Endothelial cell (in vitro differentiated cells): ENCODE measurements at regions not wholly inside any gene's neighbourhood (a gene's known extent, or its start where the extent isn't known, plus 50 kb on each side); places are given as distances from the start of the nearest gene placed in this dataset.
"Not testable (repeated sequence)": the region's sequence is repeated elsewhere in the genome, so short reads cannot be mapped to it uniquely, and the experiment has no call there.

Experiments
- DNase-seq: peaks from one replicate; pipeline ENCODE4 v3.0.0; 2021; ENCODE audit warnings: low spot score
- H3K27ac Mint-ChIP-seq: one replicate; pipeline ENCODE4 v1.8.0; 2021; ENCODE audit warnings: mixed read lengths, inconsistent platforms; ENCODE audit not compliant: unreplicated experiment
- H3K27me3 Mint-ChIP-seq: one replicate; pipeline ENCODE4 v1.8.0; 2021; ENCODE audit warnings: mild to moderate bottlenecking, moderate library complexity, mixed read lengths, inconsistent platforms; ENCODE audit not compliant: unreplicated experiment
- H3K36me3 Mint-ChIP-seq: one replicate; pipeline ENCODE4 v1.8.0; 2021; ENCODE audit warnings: mild to moderate bottlenecking, low read depth, mixed read lengths, inconsistent platforms; ENCODE audit not compliant: unreplicated experiment
- H3K4me1 Mint-ChIP-seq: one replicate; pipeline ENCODE4 v1.8.0; 2021; ENCODE audit warnings: mild to moderate bottlenecking, mixed read lengths, inconsistent platforms; ENCODE audit not compliant: unreplicated experiment
- H3K4me3 Mint-ChIP-seq: one replicate; pipeline ENCODE4 v1.8.0; 2021; ENCODE audit warnings: mild to moderate bottlenecking, mixed read lengths, inconsistent platforms; ENCODE audit not compliant: unreplicated experiment
- H3K9me3 Mint-ChIP-seq: one replicate; pipeline ENCODE4 v1.8.0; 2021; ENCODE audit warnings: mixed read lengths, inconsistent platforms; ENCODE audit not compliant: unreplicated experiment
- TF ChIP-seq, protein P1 (sequence below): fragments of 200-600 bp; sonication (generic); IDR thresholded peaks from one replicate; pipeline ENCODE4 v1.5.0; 2021; ENCODE audit warnings: antibody characterized with exemption; ENCODE audit not compliant: unreplicated experiment

DNA sequence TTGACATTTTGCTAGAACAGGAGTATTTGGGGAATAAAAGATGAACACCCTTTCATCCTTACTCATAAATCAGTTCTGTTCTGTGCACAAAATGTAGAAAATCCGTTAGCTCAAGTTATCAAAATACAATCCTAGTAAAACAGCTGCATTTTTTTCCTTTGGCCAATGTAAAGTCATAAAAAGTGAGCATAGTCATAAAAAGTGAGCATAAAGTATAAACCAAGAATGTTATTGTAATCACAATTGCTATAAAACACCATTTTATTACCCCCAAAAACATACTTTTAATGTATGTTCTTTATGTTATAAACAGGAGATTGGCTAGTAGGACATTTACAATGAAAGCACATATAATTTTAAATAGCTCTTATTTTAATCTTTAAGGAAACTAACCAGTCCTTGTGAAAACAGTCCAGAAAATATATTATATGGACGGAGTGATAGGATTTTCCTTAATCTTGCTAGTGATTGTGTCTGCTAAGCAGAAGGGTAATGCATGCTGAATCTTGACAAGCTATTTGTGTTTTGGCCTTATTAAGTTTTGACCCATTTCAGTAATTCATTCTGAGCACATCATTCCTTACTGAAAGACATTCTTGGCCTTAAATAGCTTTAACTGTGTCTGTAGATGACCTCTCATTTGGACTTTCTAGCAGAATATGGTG, 891.8 kb downstream of the DSC3 start:
- Mint-ChIP-seq H3K36me3 (no peaks in the 10 kb centered on the region), H3K4me1 (no peaks in the 10 kb centered on the region), H3K27ac (no peak overlapping the region), H3K27me3 (no peaks in the 10 kb centered on the region), H3K9me3 (no peaks in the 10 kb centered on the region), H3K4me3 (no peak overlapping the region)
- DNase-seq: no peak
- TF ChIP-seq, protein P1, sequence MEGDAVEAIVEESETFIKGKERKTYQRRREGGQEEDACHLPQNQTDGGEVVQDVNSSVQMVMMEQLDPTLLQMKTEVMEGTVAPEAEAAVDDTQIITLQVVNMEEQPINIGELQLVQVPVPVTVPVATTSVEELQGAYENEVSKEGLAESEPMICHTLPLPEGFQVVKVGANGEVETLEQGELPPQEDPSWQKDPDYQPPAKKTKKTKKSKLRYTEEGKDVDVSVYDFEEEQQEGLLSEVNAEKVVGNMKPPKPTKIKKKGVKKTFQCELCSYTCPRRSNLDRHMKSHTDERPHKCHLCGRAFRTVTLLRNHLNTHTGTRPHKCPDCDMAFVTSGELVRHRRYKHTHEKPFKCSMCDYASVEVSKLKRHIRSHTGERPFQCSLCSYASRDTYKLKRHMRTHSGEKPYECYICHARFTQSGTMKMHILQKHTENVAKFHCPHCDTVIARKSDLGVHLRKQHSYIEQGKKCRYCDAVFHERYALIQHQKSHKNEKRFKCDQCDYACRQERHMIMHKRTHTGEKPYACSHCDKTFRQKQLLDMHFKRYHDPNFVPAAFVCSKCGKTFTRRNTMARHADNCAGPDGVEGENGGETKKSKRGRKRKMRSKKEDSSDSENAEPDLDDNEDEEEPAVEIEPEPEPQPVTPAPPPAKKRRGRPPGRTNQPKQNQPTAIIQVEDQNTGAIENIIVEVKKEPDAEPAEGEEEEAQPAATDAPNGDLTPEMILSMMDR: no peak

DNA sequence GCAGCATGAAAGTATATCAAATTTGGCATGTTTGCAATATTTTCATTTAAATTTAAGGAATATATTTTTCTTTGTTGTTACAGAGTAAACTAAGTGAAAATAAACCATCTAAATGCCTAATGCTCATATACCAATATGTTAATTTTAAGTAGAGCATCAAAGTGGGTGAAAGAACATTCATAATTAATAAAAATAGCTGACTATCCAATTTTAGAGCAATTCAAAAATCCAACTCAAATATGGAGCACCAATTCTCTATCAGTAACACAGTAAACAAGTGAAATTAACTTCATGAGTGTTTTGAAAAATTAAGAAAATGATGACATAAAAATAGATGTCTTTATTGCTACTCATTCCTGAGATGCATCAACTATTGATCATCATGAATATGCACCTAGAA, 893.0 kb downstream of the DSC3 start:
- Mint-ChIP-seq H3K4me3 (no peak overlapping the region), H3K36me3 (no peaks in the 10 kb centered on the region), H3K9me3 (no peaks in the 10 kb centered on the region), H3K27me3 (no peaks in the 10 kb centered on the region), H3K4me1 (no peaks in the 10 kb centered on the region), H3K27ac (no peak overlapping the region)
- no peak for DNase-seq
- TF ChIP-seq, protein P1: no peak

DNA sequence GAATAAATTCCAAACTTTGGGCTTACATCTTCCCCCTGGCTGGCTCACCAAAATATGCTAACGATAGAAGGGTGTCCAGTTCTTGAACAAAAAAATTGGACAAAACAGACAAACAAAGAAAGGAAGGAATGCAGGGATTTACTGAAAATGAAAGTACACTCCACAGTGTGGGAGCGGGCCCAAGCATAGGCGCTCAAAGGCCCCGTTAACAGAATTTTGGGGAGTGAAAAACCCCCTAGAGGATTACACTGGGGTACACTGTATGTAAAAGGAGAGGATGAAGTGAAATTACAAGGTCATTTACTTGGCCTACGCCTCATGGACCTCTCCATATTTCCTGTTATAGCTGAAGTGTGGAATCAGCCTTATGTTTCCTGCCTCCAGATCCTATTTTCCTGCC, 899.7 kb downstream of the DSC3 start:
- no peak overlapping the region for H3K27ac Mint-ChIP-seq
- peaks cover 8% of the 10 kb centered on the region for H3K4me1 Mint-ChIP-seq
- TF ChIP-seq, protein P1: no peak
- DNase-seq: no peak
- H3K36me3 Mint-ChIP-seq: no peaks in the 10 kb centered on the region
- no peak overlapping the region for H3K4me3 Mint-ChIP-seq
- H3K27me3 Mint-ChIP-seq: no peaks in the 10 kb centered on the region
- H3K9me3 Mint-ChIP-seq: peaks cover 8% of the 10 kb centered on the region

DNA sequence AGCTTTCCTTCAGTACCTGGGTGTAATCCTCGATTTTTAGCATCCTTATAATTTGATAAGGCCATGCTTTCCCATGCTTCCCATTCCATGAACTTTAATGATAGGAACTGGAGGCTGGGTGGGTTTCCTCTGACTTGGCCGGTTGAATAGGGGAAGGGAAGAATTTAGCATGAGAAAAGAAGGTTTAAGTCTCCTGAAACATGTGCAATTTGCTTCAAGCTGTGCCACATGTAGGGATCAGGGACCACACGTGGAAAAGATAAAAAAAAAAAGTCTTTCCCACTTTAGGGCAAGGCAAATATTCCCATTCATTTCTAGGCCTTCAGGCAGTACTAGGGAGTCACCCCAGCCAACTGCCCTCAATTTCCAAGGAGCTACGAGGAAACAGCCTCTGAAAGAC, 900.3 kb downstream of the DSC3 start:
- H3K36me3 Mint-ChIP-seq: no peaks in the 10 kb centered on the region
- no peak overlapping the region for H3K4me3 Mint-ChIP-seq
- H3K27ac Mint-ChIP-seq: no peak overlapping the region
- H3K9me3 Mint-ChIP-seq: peaks cover 8% of the 10 kb centered on the region
- peaks cover 8% of the 10 kb centered on the region for H3K4me1 Mint-ChIP-seq
- TF ChIP-seq, protein P1: no peak
- H3K27me3 Mint-ChIP-seq: no peaks in the 10 kb centered on the region
- no peak for DNase-seq

DNA sequence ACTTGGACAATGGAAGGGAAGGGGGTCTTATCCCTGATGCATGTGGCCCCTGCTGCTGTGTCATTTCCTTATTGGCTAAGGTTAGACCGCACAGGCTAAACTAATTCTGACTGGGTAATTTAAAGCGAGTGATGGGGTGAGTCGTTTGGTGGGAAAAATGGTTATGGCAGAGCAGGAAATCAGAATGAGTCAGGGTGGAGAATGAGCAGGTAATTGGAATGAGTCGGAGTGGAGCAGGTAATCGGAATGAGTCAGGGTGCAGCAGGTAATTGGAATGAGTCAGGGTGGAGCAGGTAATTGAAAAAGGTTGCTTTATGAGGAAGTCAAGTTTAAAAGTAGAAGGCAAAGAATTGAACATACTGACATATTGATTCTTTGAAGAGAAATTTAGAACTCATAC, 901.0 kb downstream of the DSC3 start:
- not testable (repeated sequence) for H3K9me3 Mint-ChIP-seq, DNase-seq, H3K4me1 Mint-ChIP-seq, H3K27ac Mint-ChIP-seq, H3K4me3 Mint-ChIP-seq, H3K36me3 Mint-ChIP-seq, H3K27me3 Mint-ChIP-seq
